NOMO-1 treated with DMSO at 0.1 percent for 48 hours (cell line): ENCODE measurements at regions not wholly inside any gene's neighbourhood (a gene's known extent, or its start where the extent isn't known, plus 50 kb on each side); places are given as distances from the start of the nearest gene placed in this dataset.
A peak's percentile ranks its signal among the peaks of the same experiment; 100 is the strongest.
"Not testable (repeated sequence)": the region's sequence is repeated elsewhere in the genome, so short reads cannot be mapped to it uniquely, and the experiment has no call there.

Source experiments
- DNase-seq: peaks from one replicate; lab custom pipeline; 2025; ENCODE audit not compliant: unreplicated experiment; lab: John Stamatoyannopoulos, UW

DNA sequence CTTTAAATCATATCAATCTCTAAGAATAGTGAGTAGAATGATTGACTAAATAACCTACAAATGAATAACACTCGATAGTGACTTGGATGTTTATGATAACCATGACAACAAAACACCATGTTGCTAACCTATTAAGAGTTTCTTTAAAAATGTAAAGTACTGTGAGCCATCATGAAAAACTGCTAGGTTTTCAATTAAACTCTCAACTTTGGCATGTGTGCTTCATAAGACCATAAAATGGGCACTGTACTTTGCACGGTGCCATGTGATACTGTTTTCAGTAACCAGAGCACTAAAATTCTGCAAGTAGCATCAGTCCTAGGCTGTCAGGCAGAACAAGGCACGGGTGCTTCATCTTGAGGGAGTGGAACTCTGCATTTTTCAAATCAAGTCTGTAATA, 96.2 kb upstream of the TRIM77 start:
- no peak for DNase-seq

DNA sequence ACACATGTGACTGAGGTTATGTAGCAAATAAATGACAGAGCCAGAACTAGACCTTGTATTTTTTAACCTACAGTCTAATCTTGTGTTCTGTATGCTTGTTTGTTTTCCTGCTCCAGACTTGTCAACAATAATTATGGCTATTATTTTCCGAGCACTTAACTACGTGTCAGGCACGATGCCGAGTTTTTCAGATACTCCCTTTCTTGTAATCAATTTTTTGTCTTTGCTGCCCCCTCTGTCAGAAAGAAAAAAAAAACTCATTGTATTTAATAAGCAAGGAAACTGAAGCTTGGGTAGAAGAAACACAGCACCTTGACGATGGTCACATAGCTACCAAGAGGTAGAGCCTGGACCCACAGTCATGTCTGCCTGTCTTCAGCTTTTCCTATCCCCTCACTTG, 95.7 kb upstream of the TRIM77 start:
- DNase-seq, result not testable (repeated sequence)

DNA sequence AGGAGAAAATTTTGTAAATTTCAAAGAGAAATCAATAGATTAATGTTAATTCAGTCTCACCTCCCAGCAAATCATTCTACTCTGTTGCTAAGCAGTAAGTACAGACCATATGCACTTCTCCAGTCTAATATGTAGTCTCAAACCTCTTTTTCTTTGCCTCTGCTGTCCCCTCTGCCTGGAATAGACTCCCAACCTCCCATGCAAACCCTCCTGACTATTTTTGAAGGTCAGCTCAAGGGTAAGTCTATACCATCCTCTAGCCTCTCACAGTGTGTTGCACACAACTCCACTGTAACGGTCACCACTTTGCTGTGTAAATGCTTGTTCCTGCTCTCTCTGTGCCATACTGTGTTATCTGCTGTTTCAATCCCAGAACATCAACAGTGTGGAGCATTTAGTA, 94.5 kb upstream of the TRIM77 start:
- DNase-seq, result not testable (repeated sequence)

DNA sequence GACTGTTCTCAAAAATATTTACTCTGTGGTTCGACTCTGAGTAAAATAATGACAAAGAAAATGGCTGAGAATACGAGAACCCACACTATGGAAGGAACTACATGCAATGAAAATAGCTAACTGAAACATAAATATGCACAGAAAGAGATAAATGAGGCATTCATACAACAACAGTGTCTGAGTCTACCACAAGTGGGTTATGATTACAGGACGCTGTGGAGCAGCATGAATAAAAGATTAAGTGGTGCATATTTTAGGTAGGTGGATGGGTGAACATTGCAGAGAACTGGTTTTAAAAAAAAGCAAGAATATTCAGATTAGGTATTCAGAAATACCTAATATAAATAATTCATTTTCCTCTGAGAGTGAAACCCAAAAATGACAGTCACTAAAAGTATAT, 93.9 kb upstream of the TRIM77 start:
- DNase-seq, result not testable (repeated sequence)

- not testable (repeated sequence) for DNase-seq
These were observed 93.0 kb upstream of the TRIM77 start for GRCh38 chr11:89616999-89617602.

- not testable (repeated sequence) for DNase-seq
These were observed 89.4 kb upstream of the TRIM77 start for GRCh38 chr11:89620721-89621120.

DNA sequence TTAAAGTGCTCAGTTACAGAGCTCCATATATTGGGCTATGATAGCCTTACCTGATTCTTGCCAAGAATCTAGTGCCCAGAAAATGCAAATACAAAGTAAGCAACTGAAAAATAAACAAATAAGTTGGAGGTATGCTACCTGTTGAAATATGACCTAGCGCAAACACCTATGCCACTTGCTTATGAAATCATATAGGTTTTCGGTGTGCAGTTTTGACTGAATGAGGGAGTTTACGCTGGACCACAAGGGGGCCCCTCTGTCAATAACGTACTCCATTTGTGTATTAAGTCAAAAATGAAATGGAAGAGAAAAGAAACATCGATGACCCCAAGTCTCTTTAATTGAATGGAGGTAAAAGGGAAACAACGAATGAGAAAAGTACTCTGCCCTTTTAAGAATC, 84.9 kb upstream of the TRIM77 start:
- DNase-seq, result no peak

- DNase-seq, result no peak
These were observed 83.7 kb upstream of the TRIM77 start for GRCh38 chr11:89626366-89626765.

DNA sequence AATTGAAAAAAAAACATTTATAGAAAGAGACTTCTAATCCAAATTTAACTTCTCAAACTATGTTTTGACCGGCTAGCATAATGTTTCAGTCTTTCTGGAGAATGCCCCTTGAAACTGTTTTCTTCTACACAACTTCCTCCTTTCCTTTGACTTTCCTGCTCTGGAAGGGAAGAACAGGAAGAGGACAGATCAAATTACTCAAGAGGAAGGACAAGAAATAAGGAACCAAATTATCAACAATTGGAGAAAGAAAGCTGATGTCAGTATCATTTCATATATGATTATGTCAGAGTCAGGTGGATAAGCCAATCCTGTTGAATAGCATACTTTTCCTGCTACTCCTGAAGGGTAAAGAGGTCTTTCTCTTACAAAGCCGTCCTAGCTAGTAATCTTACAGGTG, 83.2 kb upstream of the TRIM77 start:
- peak; percentile 10 for DNase-seq

DNA sequence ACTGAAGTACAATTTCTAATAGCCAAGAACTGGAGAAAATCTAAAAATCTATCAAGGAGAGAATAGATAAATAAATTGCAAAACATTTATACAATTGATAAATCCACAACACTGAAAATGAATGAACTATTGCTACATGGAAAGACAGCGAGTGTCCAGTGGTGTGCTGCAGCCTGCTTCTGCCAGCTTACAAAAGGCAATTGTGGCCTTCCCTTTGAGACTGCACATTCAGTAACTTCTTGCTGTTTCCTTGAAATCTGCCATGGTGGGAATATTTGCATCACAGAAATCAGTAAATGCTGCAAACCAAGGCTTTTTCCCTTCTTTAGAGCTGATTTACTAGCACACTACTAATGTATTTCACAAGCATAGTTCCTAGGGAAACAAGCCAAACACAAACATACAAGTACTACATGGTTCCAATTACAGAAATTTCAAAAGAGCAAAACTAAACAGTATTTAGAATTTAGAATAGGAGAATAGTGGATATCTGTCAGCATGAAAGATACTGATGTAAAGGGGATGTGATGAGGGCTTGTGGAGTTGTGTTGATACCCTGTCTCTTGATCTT, 76.9 kb upstream of the TRIM77 start:
- no peak for DNase-seq

DNA sequence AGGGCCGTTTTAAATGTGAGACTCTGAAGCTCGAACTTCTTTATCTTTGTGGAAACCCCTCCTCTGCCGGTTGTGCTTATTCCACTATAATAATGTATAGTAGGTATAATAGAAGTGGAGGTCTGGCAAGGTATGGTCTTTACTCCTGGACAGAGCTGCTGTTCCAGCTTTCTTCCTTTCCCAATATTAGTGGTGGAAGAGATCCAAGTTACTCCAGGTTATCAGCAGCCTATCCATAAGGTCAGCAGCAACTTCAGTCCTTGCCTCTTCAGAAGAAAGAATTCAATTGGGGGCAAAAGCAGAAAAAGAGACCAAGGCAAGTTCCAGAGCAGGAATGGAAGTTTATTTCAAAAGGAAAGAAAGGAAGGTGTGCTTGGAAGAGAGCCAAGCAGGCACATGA, 69.3 kb upstream of the TRIM77 start:
- not testable (repeated sequence) for DNase-seq

DNA sequence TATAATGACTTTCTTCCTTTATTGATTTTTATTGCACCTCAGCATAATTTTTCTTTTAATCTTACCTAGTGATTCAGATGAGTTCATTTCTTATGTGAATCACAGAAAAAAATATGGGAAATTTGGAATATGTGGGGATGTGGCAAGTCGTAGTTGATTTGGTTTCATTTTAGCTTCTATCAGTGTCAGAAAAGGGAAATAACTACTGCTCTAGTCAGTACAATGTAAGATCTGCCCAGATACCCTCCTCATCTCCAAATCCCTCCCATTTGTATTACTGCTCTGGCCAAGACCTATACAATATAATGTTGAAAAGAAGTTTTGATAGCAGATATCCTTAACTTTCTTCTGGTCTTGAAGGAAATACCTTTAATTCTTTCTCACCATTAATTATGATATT, 61.9 kb upstream of the TRIM77 start:
- not testable (repeated sequence) for DNase-seq

DNA sequence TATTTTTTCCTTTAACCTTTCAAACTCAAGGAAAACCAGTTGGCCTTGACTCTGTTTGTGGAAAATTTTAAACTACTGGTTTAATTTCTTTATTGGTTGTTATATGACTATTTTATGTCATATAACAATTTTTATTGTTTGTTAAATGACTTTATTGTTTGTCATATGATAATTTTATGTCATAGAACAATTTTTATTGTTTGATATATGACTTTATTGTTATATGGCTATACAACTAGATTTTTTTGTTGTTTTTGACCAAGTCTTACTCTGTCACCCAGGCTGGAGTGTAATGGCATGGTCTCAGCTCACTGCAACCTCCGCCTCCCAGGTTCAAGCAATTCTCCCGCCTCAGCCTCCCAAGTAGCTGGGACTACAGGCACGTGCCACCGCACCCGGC, 61.1 kb upstream of the TRIM77 start:
- not testable (repeated sequence) for DNase-seq

- not testable (repeated sequence) for DNase-seq
These were observed 55.4 kb upstream of the TRIM77 start for GRCh38 chr11:89654669-89655068.

GRCh38 chr11:89658767-89659166, 51.3 kb upstream of the TRIM77 start:
- DNase-seq, result not testable (repeated sequence)

GRCh38 chr11:89659414-89659813, 50.7 kb upstream of the TRIM77 start:
- DNase-seq, result not testable (repeated sequence)

DNA sequence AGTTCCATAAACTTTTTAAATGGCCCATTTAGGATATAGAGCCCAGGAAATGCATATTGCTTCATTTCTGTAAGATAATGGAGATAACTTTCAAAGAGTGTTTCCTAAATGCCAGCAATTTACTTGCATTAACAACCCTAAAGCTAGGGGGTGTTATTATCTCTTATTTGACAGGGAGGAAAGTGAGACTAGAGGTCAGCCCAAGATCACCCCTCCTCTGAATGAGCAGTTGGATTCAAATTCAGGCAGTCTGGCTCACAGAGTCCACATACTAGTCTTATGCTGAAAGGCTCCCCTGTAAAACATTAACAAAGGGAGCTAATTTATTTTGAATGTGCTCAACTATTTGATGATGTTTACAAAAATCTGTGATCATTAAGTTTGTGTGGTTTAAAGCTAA, 49.9 kb upstream of the TRIM77 start:
- DNase-seq, result no peak
